GM21723 (cell line): ENCODE measurements at regions not wholly inside any gene's neighbourhood (a gene's known extent, or its start where the extent isn't known, plus 50 kb on each side); places are given as distances from the start of the nearest gene placed in this dataset.

Experiments used
- ATAC-seq: cut with Tn5 transposase; IDR thresholded peaks from one replicate; pipeline ENCODE4 v1.9.1; 2021; ENCODE audit warnings: mild to moderate bottlenecking, moderate library complexity; ENCODE audit not compliant: unreplicated experiment

DNA sequence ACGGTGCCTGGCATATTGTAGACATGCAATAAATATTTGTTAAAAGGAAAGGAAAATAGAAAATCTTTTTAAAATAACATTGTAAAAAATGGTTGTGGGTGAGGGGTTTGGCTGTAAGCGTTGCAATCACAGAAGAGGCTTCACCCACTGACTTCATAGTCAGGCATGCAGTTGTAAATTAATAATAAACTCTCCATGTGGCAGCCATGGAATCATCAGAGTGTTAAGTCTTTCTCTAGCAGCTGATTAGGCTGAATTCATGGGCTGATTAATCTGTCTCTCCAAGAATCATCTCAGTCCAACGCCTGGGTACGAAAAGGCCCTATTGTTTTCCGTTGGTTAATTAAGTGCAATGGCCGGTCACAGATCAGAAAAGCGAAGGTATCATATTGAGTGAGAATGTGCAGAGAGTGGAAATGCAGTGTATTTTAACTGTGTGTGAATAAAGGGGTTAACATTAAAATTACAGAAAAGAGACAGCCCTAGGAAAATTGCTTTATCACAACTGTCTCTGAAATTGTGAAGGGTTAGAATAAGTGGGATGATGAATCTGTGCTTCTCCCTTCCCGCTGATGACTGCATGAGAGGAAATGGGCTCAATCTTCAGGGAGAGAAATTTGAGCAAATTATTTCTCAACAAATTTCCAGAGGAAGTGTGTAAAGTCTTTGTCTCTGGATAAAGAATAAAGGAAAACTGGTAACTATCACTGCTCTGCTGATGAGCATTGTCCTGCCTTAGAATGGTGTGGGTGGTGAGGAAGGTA, 269.0 kb downstream of the FAM76B start:
- ATAC-seq: no peak

GRCh38 chr11:95519912-95520311, 269.7 kb downstream of the FAM76B start:
- no peak for ATAC-seq

GRCh38 chr11:95517453-95517852, 272.1 kb downstream of the FAM76B start:
- no peak for ATAC-seq

DNA sequence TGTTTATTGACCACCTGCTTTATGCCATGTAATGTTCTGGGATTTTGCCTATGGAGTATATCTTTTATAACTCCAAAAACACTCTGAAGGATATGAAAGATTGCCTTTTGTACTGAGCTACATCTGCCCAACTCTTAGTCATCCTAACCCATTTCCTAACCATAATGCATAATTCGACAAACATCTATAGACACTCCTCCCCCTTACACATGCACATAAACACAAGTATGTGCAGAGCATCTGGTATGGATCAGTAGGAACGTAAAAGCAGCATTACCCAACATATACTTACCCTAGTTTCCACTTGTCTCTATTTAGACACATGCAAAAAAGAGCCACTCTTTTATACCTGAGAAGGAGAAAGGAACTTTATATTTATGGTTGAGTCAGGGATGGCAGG, 272.8 kb downstream of the FAM76B start:
- ATAC-seq: no peak

GRCh38 chr11:95516175-95516574, 273.4 kb downstream of the FAM76B start:
- ATAC-seq: no peak

DNA sequence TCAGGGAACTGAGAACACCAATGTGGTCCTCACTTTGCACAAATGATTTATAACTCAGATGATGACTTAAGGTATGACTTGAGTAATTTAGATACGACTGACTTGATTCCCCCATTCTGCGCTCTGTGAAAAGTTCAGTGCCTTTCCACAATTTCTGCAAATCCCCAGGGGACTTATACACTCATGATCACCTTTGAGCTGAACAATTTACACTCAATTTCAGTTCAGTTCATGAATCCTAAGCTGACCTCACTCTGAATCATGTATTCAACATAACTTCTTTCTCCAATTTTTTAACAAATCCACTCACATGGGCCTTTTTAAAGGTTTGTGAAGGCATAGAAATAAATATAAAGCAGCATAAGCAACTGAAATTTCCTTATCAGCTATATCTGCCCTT, 274.2 kb downstream of the FAM76B start:
- no peak for ATAC-seq

DNA sequence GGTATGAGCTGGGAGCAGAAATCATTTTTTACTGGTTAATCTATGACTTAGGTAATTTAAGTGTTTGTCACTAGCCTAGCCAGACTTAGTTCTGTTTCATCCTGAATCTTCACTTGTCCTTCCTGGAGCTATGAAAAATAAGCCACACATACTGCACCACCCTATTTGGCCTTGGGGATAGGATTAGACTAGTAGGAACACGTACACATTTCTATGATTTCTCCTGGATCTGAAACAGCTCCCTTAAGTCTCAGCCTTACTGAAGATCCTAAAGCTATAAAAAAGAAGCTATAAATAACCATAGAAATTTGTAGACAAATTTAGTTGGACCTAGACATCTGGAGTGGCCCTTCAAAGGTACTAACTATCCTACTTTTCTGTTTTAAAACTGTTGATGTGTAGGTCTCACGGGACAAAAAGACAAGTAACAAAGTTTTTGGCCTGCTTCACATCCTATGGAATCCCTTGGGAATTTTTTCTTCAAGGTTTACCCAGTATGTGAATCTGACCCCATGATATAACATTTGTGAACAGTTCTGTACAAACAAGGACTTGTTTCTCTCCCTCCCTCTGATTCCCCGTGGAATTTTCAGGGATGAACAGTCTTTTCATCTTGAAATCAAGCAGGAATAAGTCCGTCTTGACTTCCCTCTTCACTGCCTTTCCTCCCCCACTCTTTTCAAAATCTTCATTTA, 275.0 kb downstream of the FAM76B start:
- ATAC-seq: no peak

DNA sequence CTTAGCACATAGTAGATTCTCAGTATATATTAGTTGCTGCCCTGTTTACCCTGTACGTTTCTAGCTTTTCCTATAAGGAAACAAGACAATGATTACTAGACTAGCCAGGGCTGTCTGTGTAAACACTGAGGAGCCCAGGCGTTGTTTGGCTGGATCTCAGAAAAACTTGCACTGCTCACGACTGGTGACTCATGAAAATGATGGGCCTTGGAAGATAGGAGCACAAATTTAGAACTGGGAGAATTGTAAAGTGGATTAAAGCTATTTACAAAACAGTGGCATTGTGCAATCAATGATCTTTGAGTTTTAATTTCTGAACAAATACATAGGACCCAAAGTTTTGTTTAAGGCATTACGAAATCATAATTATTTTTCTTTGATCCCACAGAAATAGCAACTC, 276.9 kb downstream of the FAM76B start:
- no peak for ATAC-seq

DNA sequence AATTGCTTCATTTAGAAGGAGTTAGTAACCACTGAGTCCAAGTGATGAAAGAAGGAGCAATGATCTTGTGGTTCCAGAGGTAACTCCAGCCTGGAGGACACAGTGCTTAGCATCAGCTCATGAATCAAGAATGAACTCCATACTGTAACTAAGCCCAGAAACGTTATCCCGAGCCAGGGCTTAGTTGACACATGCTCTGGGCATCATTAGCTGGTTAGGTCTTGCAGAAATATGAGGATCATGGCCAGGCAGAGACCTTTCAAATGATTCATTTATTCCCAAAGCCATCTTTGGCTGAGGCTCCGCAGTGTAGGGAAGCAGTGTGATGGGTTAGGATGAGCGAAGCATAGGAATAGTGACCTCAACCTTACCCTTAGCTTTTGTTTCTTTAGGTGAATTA, 277.4 kb downstream of the FAM76B start:
- ATAC-seq: no peak

GRCh38 chr11:95508219-95508890, 277.4 kb upstream of the SESN3 start:
- no peak for ATAC-seq

- no peak for ATAC-seq
These were observed 276.8 kb upstream of the SESN3 start for GRCh38 chr11:95507794-95508193.

- ATAC-seq: no peak
These were observed 275.8 kb upstream of the SESN3 start for GRCh38 chr11:95506777-95507176.

DNA sequence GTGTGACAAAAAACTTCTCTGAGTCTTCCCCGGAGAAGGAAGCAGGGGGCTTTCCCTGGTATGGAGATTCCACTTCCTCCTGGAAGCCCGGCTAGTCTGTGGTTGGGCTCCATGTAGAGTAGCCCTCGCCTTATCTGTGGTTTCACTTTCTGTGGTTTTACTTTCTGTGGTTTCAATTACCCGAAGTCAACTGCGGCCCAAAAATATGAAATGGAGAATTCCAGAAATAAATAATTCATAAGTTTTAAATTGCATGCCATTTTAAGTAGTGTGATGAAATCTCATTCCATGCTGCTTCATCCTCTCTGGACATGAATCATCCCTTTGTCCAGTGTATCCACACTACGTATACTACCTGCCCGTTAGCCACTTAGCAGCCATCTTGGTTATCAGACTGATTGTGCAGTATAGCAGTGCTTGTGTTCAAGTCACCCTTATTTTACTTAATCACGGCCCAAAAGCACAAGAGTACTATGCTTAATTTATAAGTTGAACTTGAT, 275.0 kb upstream of the SESN3 start:
- no peak for ATAC-seq

GRCh38 chr11:95503047-95503446, 272.0 kb upstream of the SESN3 start:
- no peak for ATAC-seq

- no peak for ATAC-seq
These were observed 271.5 kb upstream of the SESN3 start for GRCh38 chr11:95502522-95502921.

GRCh38 chr11:95501761-95502266, 270.8 kb upstream of the SESN3 start:
- ATAC-seq: no peak

GRCh38 chr11:95500466-95500865, 269.5 kb upstream of the SESN3 start:
- ATAC-seq: no peak

GRCh38 chr11:95499516-95500135, 268.6 kb upstream of the SESN3 start:
- no peak for ATAC-seq

GRCh38 chr11:95498722-95499425, 267.9 kb upstream of the SESN3 start:
- ATAC-seq: no peak

DNA sequence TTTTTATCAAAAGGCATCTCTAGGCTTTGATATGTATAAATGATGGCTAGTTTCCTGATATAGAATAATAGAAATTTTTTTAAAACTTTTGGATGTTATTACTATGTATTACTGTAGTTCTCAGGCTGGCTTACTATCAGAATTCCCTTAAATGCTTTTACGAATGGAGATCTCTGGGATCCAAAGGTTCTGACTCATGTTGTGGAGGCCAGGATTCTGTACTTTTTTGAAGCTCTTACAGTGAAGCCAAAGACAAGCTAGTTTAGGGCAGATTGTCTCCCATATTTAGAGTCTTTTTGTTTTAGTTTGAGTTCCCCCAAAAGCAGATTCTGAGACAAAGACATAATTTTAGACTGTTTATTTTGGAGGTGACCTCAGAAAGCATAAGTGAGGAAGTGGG, 265.9 kb upstream of the SESN3 start:
- ATAC-seq: no peak

- no peak for ATAC-seq
These were observed 264.7 kb upstream of the SESN3 start for GRCh38 chr11:95495706-95496105.
